H9 (cell line): ENCODE measurements at regions not wholly inside any gene's neighbourhood (a gene's known extent, or its start where the extent isn't known, plus 50 kb on each side); places are given as distances from the start of the nearest gene placed in this dataset.

Source experiments
- DNase-seq: peaks from one replicate; pipeline ENCODE4 v3.0.0-alpha.2; 2017
- H2AFZ ChIP-seq: one replicate; pipeline ENCODE4 v1.6.1; 2013; ENCODE audit warnings: mild to moderate bottlenecking, low read length, control low read depth, moderate library complexity
- H2AK5ac ChIP-seq: 2 replicates; pipeline ENCODE4 v1.6.1; 2013; ENCODE audit warnings: low read length, control low read depth, mixed read lengths; ENCODE audit not compliant: insufficient read length
- H2BK120ac ChIP-seq: one replicate; pipeline ENCODE4 v1.6.1; 2013; ENCODE audit warnings: low read depth, mild to moderate bottlenecking, low read length, control low read depth, inconsistent platforms; ENCODE audit not compliant: poor library complexity, severe bottlenecking
- H2BK12ac ChIP-seq: 2 replicates; pipeline ENCODE4 v1.6.1; 2013; ENCODE audit warnings: low read length, control low read depth, mixed read lengths, low read depth; ENCODE audit not compliant: insufficient read length
- H2BK15ac ChIP-seq: 2 replicates; pipeline ENCODE4 v1.6.1; 2013; ENCODE audit warnings: low read depth, low read length, control low read depth
- H2BK20ac ChIP-seq: one replicate; pipeline ENCODE4 v1.6.1; 2013; ENCODE audit warnings: low read depth, mild to moderate bottlenecking, low read length, control low read depth, inconsistent platforms; ENCODE audit not compliant: poor library complexity, severe bottlenecking
- H2BK5ac ChIP-seq: 2 replicates; pipeline ENCODE4 v1.6.1; 2013; ENCODE audit warnings: low read length, control low read depth, mixed read lengths; ENCODE audit not compliant: insufficient read length
- H3K14ac ChIP-seq: 2 replicates; pipeline ENCODE4 v1.6.1; 2013; ENCODE audit warnings: low read length, control low read depth; ENCODE audit not compliant: insufficient read depth
- H3K18ac ChIP-seq: 2 replicates; pipeline ENCODE4 v1.6.1; 2013; ENCODE audit warnings: low read depth, mild to moderate bottlenecking, mixed read lengths, low read length, control low read depth; ENCODE audit not compliant: insufficient read length
- H3K23ac ChIP-seq: 2 replicates; pipeline ENCODE4 v1.6.1; 2013; ENCODE audit warnings: low read length, control low read depth, mixed read lengths, low read depth; ENCODE audit not compliant: insufficient read length
- H3K23me2 ChIP-seq: 2 replicates; pipeline ENCODE4 v1.6.1; 2013; ENCODE audit warnings: low read depth, mild to moderate bottlenecking, mixed read lengths, low read length, control low read depth; ENCODE audit not compliant: insufficient read length, poor library complexity, severe bottlenecking
- H3K27ac ChIP-seq: 2 replicates; pipeline ENCODE4 v1.5.1; 2013; ENCODE audit warnings: low read length, control low read depth, mixed read lengths, low read depth; ENCODE audit not compliant: insufficient read length
- H3K27me3 ChIP-seq: 2 replicates; pipeline ENCODE4 v1.6.1; 2013; ENCODE audit warnings: low read length, control low read depth, inconsistent platforms; ENCODE audit not compliant: insufficient read depth
- H3K4ac ChIP-seq: 2 replicates; pipeline ENCODE4 v1.6.1; 2013; ENCODE audit warnings: low read depth, mild to moderate bottlenecking, control low read depth, inconsistent platforms, low read length, moderate library complexity
- H3K4me1 ChIP-seq: 2 replicates; pipeline ENCODE4 v1.6.1; 2013; ENCODE audit warnings: low read length, control low read depth, inconsistent platforms; ENCODE audit not compliant: insufficient read depth
- H3K4me2 ChIP-seq: 2 replicates; pipeline ENCODE4 v1.6.1; 2013; ENCODE audit warnings: low read length, control low read depth, mixed read lengths; ENCODE audit not compliant: insufficient read length, insufficient read depth
- H3K56ac ChIP-seq: 2 replicates; pipeline ENCODE4 v1.6.1; 2013; ENCODE audit warnings: low read depth, mild to moderate bottlenecking, mixed read lengths, low read length, control low read depth; ENCODE audit not compliant: insufficient read length
- H3K79me1 ChIP-seq: 2 replicates; pipeline ENCODE4 v1.6.1; 2013; ENCODE audit warnings: low read depth, mild to moderate bottlenecking, moderate library complexity, low read length, control low read depth, inconsistent platforms; ENCODE audit not compliant: insufficient read depth, poor library complexity, severe bottlenecking
- H3K79me2 ChIP-seq: 2 replicates; pipeline ENCODE4 v1.6.1; 2013; ENCODE audit warnings: low read length, control low read depth, inconsistent platforms; ENCODE audit not compliant: insufficient read depth
- H3K9ac ChIP-seq: 2 replicates; pipeline ENCODE4 v1.6.1; 2013; ENCODE audit warnings: low read length, control low read depth, mixed read lengths; ENCODE audit not compliant: insufficient read length; ENCODE audit errors: extremely low read depth
- H3K9me3 ChIP-seq: one replicate; pipeline ENCODE4 v1.6.1; 2013; ENCODE audit warnings: low read depth, low read length, inconsistent platforms; ENCODE audit not compliant: control insufficient read depth
- H3T11ph ChIP-seq: one replicate; pipeline ENCODE4 v1.6.1; 2013; ENCODE audit warnings: mild to moderate bottlenecking, low read length, control low read depth, inconsistent platforms
- H4K20me1 ChIP-seq: one replicate; pipeline ENCODE4 v1.6.1; 2013; ENCODE audit not compliant: control insufficient read depth, insufficient read length, insufficient read depth
- H4K5ac ChIP-seq: 2 replicates; pipeline ENCODE4 v1.6.1; 2013; ENCODE audit warnings: low read depth, mild to moderate bottlenecking, mixed read lengths, low read length, control low read depth; ENCODE audit not compliant: insufficient read length
- H4K8ac ChIP-seq: replicated peaks from 2 replicates; pipeline ENCODE4 v1.6.1; 2013; ENCODE audit warnings: low read length, control low read depth, mixed read lengths, low read depth; ENCODE audit not compliant: insufficient read length
- H4K91ac ChIP-seq: 2 replicates; pipeline ENCODE4 v1.6.1; 2013; ENCODE audit warnings: low read depth, mild to moderate bottlenecking, moderate library complexity, mixed read lengths, low read length, control low read depth; ENCODE audit not compliant: insufficient read length
- H3K27ac Mint-ChIP-seq, 3 experiments: 2 replicates in 2 of 3; 3 replicates in 1 of 3; pipeline ENCODE4 v1.8.0; 2020 to 2021; ENCODE audit warnings: mixed read lengths in 3 of 3, mild to moderate bottlenecking in 1 of 3, moderate library complexity in 1 of 3
- H3K27me3 Mint-ChIP-seq: 2 replicates; pipeline ENCODE4 v1.8.0; 2021; ENCODE audit warnings: low read depth, mild to moderate bottlenecking, moderate library complexity, mixed read lengths
- H3K36me3 Mint-ChIP-seq, 3 experiments: 2 replicates in 2 of 3; 3 replicates in 1 of 3; pipeline ENCODE4 v1.8.0; 2020 to 2021; ENCODE audit warnings: low read depth in 3 of 3, mixed read lengths in 3 of 3; ENCODE audit not compliant: insufficient read depth in 1 of 3
- H3K4me1 Mint-ChIP-seq, 2 experiments: 2 replicates each; pipeline ENCODE4 v1.8.0; 2020; ENCODE audit warnings: mixed read lengths in 2 of 2
- H3K4me3 Mint-ChIP-seq, 2 experiments: 2 replicates in 1 of 2; 3 replicates in 1 of 2; pipeline ENCODE4 v1.8.0; 2020 to 2021; ENCODE audit warnings: mild to moderate bottlenecking in 2 of 2, mixed read lengths in 2 of 2, moderate library complexity in 1 of 2
- H3K9me3 Mint-ChIP-seq, 2 experiments: 2 replicates in 1 of 2; 3 replicates in 1 of 2; pipeline ENCODE4 v1.8.0; 2020; ENCODE audit warnings: mild to moderate bottlenecking in 2 of 2, mixed read lengths in 2 of 2, moderate library complexity in 1 of 2
- CTCF ChIP-seq: fragments of 200-600 bp; sonication (generic); conservative IDR thresholded peaks from 3 replicates; pipeline ENCODE4 v1.8.0; 2021; ENCODE audit warnings: antibody characterized with exemption, mild to moderate bottlenecking
- WGBS: extraction: QIAGEN DNeasy Blood & Tissue Kit; methylation state at CpG from one replicate; pipeline ENCODE4 v1.1.7; 2013; ENCODE audit warnings: missing lambda C conversion rate, low lambda C conversion rate, mixed read lengths; ENCODE audit not compliant: insufficient read length; ENCODE audit errors: extremely low coverage; 5-methylcytosine and 5-hydroxymethylcytosine counted together

GRCh38 chr11:23288003-23288783 is 427.9 kb upstream of the CCDC179 start:
- H2BK15ac ChIP-seq = no peak overlapping the region
- no peaks in the 10 kb centered on the region for H3K27me3 Mint-ChIP-seq

More at GRCh38 chr11:23288003-23288783, 427.9 kb upstream of the CCDC179 start:
- Histone ChIP-seq H2AFZ (no peak overlapping the region), H3K4me1 (no peaks in the 10 kb centered on the region), H4K91ac (no peak overlapping the region), H3K79me2 (no peaks in the 10 kb centered on the region), H3K23ac (no peak overlapping the region), H3K14ac (no peak overlapping the region), H3K18ac (no peak overlapping the region), H3K9ac (no peak overlapping the region), H3K4ac (no peak overlapping the region), H3K27ac (no peak overlapping the region), H3K4me2 (no peak overlapping the region), H3T11ph (no peak overlapping the region), H4K5ac (no peak overlapping the region), H3K79me1 (no peaks in the 10 kb centered on the region), H3K9me3 (no peaks in the 10 kb centered on the region), H3K23me2 (no peaks in the 10 kb centered on the region), H2BK20ac (no peak overlapping the region), H2BK12ac (no peak overlapping the region), H3K27me3 (no peaks in the 10 kb centered on the region), H3K56ac (no peak overlapping the region), H2BK5ac (no peak overlapping the region), H4K8ac (no peak overlapping the region), H2BK120ac (no peak overlapping the region), H2AK5ac (no peak overlapping the region), H4K20me1 (no peaks in the 10 kb centered on the region)
- no peak for TF ChIP-seq CTCF
- no peaks in the 10 kb centered on the region for H3K9me3 Mint-ChIP-seq
- no CpG with 5 or more reads among the region's 1 CpG for WGBS
- H3K36me3 Mint-ChIP-seq = no peaks in the 10 kb centered on the region
- DNase-seq = no peak
- H3K4me1 Mint-ChIP-seq = no peaks in the 10 kb centered on the region
- H3K27ac Mint-ChIP-seq = no peak overlapping the region
- no peak overlapping the region for H3K4me3 Mint-ChIP-seq
